Brain microvascular endothelial cell (primary cell): ENCODE measurements at regions not wholly inside any gene's neighbourhood (a gene's known extent, or its start where the extent isn't known, plus 50 kb on each side); places are given as distances from the start of the nearest gene placed in this dataset.

Experiments used
- DNase-seq: peaks from one replicate; pipeline ENCODE4 v3.0.0-alpha.2; 2020
- H3K27ac ChIP-seq: fragments of 250-450 bp; sonication (Bioruptor Pico); 2 replicates; pipeline ENCODE4 v1.5.1; 2020; ENCODE audit warnings: mild to moderate bottlenecking, moderate library complexity
- H3K27me3 ChIP-seq: fragments of 250-450 bp; sonication (Bioruptor Pico); replicated peaks from 2 replicates; pipeline ENCODE4 v1.5.1; 2020; ENCODE audit warnings: mild to moderate bottlenecking
- H3K36me3 ChIP-seq: fragments of 250-450 bp; sonication (Bioruptor Pico); replicated peaks from 2 replicates; pipeline ENCODE4 v1.5.1; 2020; ENCODE audit warnings: mild to moderate bottlenecking
- H3K4me3 ChIP-seq: 2 replicates; pipeline ENCODE4 v1.5.1; 2011; ENCODE audit warnings: low read depth, mild to moderate bottlenecking, control low read depth, low read length, moderate library complexity
- in situ Hi-C: cut with HindIII; loops from 2 replicates; pipeline ENCODE4 v1.10.0; 2017; ENCODE audit warnings: low sequenced_read_pairs, low pct_ligation_motif_present
- TF ChIP-seq, protein P1 (sequence below): IDR thresholded peaks from 2 replicates; pipeline ENCODE4 v1.5.1; 2011; ENCODE audit warnings: low read depth, mild to moderate bottlenecking, moderate library complexity, low read length, control low read depth, inconsistent platforms; ENCODE audit errors: missing control alignments

DNA sequence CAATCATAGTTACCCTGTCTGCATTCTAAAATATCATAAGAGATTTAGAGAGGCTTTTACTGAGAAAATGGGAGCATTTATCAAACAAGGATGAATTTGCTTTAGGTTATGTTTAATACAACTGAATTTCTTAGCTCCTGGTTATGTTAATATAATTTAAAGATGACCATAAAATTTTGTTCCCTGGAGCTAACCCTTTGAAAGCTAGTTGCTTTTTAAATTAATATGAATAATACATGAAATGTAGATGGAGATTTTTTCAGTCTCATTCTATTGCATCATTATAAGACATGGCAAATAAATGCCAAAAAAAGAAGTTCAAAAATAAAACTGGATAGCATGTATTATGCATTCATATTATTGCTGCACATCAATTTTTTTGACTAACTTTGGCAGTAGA lies 344.1 kb upstream of the NXPH2 start:
- no peak overlapping the region for H3K27ac ChIP-seq
- no peaks in the 10 kb centered on the region for H3K27me3 ChIP-seq
- TF ChIP-seq, protein P1, sequence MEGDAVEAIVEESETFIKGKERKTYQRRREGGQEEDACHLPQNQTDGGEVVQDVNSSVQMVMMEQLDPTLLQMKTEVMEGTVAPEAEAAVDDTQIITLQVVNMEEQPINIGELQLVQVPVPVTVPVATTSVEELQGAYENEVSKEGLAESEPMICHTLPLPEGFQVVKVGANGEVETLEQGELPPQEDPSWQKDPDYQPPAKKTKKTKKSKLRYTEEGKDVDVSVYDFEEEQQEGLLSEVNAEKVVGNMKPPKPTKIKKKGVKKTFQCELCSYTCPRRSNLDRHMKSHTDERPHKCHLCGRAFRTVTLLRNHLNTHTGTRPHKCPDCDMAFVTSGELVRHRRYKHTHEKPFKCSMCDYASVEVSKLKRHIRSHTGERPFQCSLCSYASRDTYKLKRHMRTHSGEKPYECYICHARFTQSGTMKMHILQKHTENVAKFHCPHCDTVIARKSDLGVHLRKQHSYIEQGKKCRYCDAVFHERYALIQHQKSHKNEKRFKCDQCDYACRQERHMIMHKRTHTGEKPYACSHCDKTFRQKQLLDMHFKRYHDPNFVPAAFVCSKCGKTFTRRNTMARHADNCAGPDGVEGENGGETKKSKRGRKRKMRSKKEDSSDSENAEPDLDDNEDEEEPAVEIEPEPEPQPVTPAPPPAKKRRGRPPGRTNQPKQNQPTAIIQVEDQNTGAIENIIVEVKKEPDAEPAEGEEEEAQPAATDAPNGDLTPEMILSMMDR: no peak
- in situ Hi-C loops: no loop called here
- DNase-seq: no peak
- H3K4me3 ChIP-seq: no peak overlapping the region
- H3K36me3 ChIP-seq: no peaks in the 10 kb centered on the region

DNA sequence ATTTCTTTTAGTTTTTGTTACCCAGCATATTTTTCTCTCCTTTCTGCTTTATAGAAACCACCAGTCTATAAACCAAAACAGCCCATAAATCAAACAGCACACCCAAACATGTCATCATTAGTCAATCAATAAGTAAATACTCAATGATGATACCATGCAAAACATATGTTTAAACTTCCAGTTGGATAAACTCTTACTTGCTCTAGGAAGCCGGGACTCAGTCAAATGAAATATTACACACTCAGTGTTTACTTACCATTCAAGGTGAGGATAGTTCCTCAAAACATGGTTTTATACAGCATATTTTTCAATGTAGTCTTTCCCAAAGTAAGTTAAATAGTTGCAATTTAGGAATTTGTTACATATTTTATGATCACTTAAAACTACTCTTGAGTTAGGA lies 343.6 kb upstream of the NXPH2 start:
- DNase-seq: no peak
- TF ChIP-seq, protein P1: no peak
- no peaks in the 10 kb centered on the region for H3K36me3 ChIP-seq
- H3K4me3 ChIP-seq: no peak overlapping the region
- H3K27me3 ChIP-seq: no peaks in the 10 kb centered on the region
- H3K27ac ChIP-seq: no peak overlapping the region
- in situ Hi-C loops: no loop called here

DNA sequence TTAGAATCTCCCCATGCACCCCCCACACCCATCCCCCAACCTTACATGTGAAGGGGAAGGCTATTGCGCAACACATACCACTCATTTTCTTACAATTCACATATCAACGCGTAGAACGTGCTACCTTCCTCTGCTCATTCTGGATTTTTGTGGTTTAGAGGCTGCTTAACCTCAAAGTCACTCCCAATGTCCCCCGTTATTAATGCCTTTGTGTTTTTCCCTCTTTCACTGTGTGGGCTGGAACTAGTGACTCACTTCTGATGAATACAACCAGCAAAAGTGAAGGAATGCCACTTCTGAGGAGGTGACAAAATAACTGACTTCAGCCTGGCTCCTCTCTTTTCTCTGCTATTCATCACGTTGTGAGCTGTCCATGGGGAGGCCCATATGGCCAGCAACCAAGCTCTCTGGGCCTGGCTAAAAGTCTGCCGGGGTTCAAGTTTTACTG lies 342.5 kb upstream of the NXPH2 start:
- Histone ChIP-seq H3K36me3 (no peaks in the 10 kb centered on the region), H3K27ac (no peak overlapping the region), H3K4me3 (no peak overlapping the region), H3K27me3 (no peaks in the 10 kb centered on the region)
- TF ChIP-seq, protein P1: no peak
- peak; percentile 71 for DNase-seq
- in situ Hi-C loops: no loop called here

- no peak for DNase-seq
- in situ Hi-C loops: no loop called here
- no peak overlapping the region for H3K27ac ChIP-seq
- H3K27me3 ChIP-seq: no peaks in the 10 kb centered on the region
- no peak overlapping the region for H3K4me3 ChIP-seq
- no peaks in the 10 kb centered on the region for H3K36me3 ChIP-seq
- TF ChIP-seq, protein P1: no peak
These were observed 319.5 kb upstream of the NXPH2 start for GRCh38 chr2:139099721-139100120.

- H3K4me3 ChIP-seq: no peak overlapping the region
- TF ChIP-seq, protein P1: no peak
- H3K36me3 ChIP-seq: no peaks in the 10 kb centered on the region
- in situ Hi-C loops: no loop called here
- no peaks in the 10 kb centered on the region for H3K27me3 ChIP-seq
- H3K27ac ChIP-seq: no peak overlapping the region
- DNase-seq: no peak
These were observed 318.8 kb upstream of the NXPH2 start for GRCh38 chr2:139098961-139099360.

GRCh38 chr2:139083121-139083520 lies 302.9 kb upstream of the NXPH2 start:
- in situ Hi-C loops: no loop called here
- no peak for DNase-seq
- Histone ChIP-seq H3K4me3 (no peak overlapping the region), H3K36me3 (no peaks in the 10 kb centered on the region), H3K27me3 (no peaks in the 10 kb centered on the region), H3K27ac (no peak overlapping the region)
- TF ChIP-seq, protein P1: no peak
